Endodermal cell (in vitro differentiated cells): ENCODE measurements at regions not wholly inside any gene's neighbourhood (a gene's known extent, or its start where the extent isn't known, plus 50 kb on each side); places are given as distances from the start of the nearest gene placed in this dataset.

ENCODE experiments used
- DNase-seq: peaks from one replicate; pipeline ENCODE4 v3.0.0-alpha.2; 2017
- H3K27ac ChIP-seq: 2 replicates; pipeline ENCODE4 v1.5.1; 2013; ENCODE audit warnings: mild to moderate bottlenecking, low read depth, low read length, moderate library complexity
- H3K27me3 ChIP-seq: 2 replicates; pipeline ENCODE4 v1.6.1; 2013; ENCODE audit warnings: mild to moderate bottlenecking, low read length, moderate library complexity; ENCODE audit not compliant: insufficient read depth, control insufficient read depth, poor library complexity, severe bottlenecking
- H3K36me3 ChIP-seq: 2 replicates; pipeline ENCODE4 v1.7.0; 2013; ENCODE audit warnings: mild to moderate bottlenecking, low read length, moderate library complexity; ENCODE audit not compliant: control insufficient read depth, insufficient read depth
- H3K4me1 ChIP-seq: one replicate; pipeline ENCODE4 v1.7.0; 2013; ENCODE audit warnings: low read length; ENCODE audit not compliant: control insufficient read depth, insufficient read depth
- H3K4me3 ChIP-seq: 2 replicates; pipeline ENCODE4 v1.5.1; 2013; ENCODE audit warnings: mild to moderate bottlenecking, low read length, moderate library complexity
- H3K9ac ChIP-seq: 2 replicates; pipeline ENCODE4 v1.6.1; 2013; ENCODE audit warnings: mild to moderate bottlenecking, low read length, moderate library complexity; ENCODE audit not compliant: poor library complexity, severe bottlenecking; ENCODE audit errors: extremely low read depth
- H3K9me3 ChIP-seq: 2 replicates; pipeline ENCODE4 v1.6.1; 2013; ENCODE audit warnings: mild to moderate bottlenecking, low read length, moderate library complexity; ENCODE audit not compliant: control insufficient read depth
- H3K27ac Mint-ChIP-seq: 2 replicates; pipeline ENCODE4 v1.8.0; 2020; ENCODE audit warnings: mixed read lengths
- H3K27me3 Mint-ChIP-seq: 2 replicates; pipeline ENCODE4 v1.8.0; 2021; ENCODE audit warnings: mild to moderate bottlenecking, mixed read lengths; ENCODE audit not compliant: insufficient read depth
- H3K36me3 Mint-ChIP-seq: 2 replicates; pipeline ENCODE4 v1.8.0; 2020; ENCODE audit warnings: low read depth, mixed read lengths
- H3K4me1 Mint-ChIP-seq: 2 replicates; pipeline ENCODE4 v1.8.0; 2020; ENCODE audit warnings: mixed read lengths
- H3K4me3 Mint-ChIP-seq: 2 replicates; pipeline ENCODE4 v1.8.0; 2020; ENCODE audit warnings: mild to moderate bottlenecking, moderate library complexity, mixed read lengths
- H3K9me3 Mint-ChIP-seq: 2 replicates; pipeline ENCODE4 v1.8.0; 2020; ENCODE audit warnings: mild to moderate bottlenecking, mixed read lengths
- CTCF ChIP-seq: fragments of 200-600 bp; sonication (generic); conservative IDR thresholded peaks from 2 replicates; pipeline ENCODE4 v1.5.0; 2021; ENCODE audit warnings: antibody characterized with exemption, mild to moderate bottlenecking
- WGBS, 2 experiments: methylation state at CpG; one replicate each; pipeline versions ENCODE4 v1.1.5 to v1.1.7; 2013; ENCODE audit warnings: missing lambda C conversion rate in 2 of 2, mixed read lengths in 1 of 2; ENCODE audit not compliant: insufficient coverage in 1 of 2, insufficient read length in 1 of 2; 5-methylcytosine and 5-hydroxymethylcytosine counted together

- H3K27me3 ChIP-seq = no peaks in the 10 kb centered on the region
- no peaks in the 10 kb centered on the region for H3K27me3 Mint-ChIP-seq
- H3K9ac ChIP-seq = no peak overlapping the region
- H3K4me1 Mint-ChIP-seq = no peaks in the 10 kb centered on the region
- H3K4me1 ChIP-seq = no peaks in the 10 kb centered on the region
- H3K36me3 Mint-ChIP-seq = no peaks in the 10 kb centered on the region
- H3K9me3 Mint-ChIP-seq = no peaks in the 10 kb centered on the region
- no peak overlapping the region for H3K27ac ChIP-seq
- TF ChIP-seq CTCF = no peak
- no peak overlapping the region for H3K4me3 ChIP-seq
- DNase-seq = no peak
- H3K27ac Mint-ChIP-seq = no peak overlapping the region
- no peaks in the 10 kb centered on the region for H3K9me3 ChIP-seq
- H3K4me3 Mint-ChIP-seq = no peak overlapping the region
- H3K36me3 ChIP-seq = no peaks in the 10 kb centered on the region
- 95 to 97% methylated on average over 4 of the region's 4 CpGs for WGBS, 2 experiments
Observed at GRCh38 chr5:74364507-74364906, 276.0 kb downstream of the ENC1 start.

GRCh38 chr5:74363603-74364205 lies 276.8 kb downstream of the ENC1 start:
- H3K4me1 Mint-ChIP-seq = no peaks in the 10 kb centered on the region
- no peak for DNase-seq
- no peak overlapping the region for H3K27ac Mint-ChIP-seq
- no peaks in the 10 kb centered on the region for H3K36me3 Mint-ChIP-seq
- no peaks in the 10 kb centered on the region for H3K36me3 ChIP-seq
- no peaks in the 10 kb centered on the region for H3K27me3 ChIP-seq
- H3K4me1 ChIP-seq = no peaks in the 10 kb centered on the region
- 90 to 97% methylated on average over 5 to 7 of the region's 7 CpGs for WGBS, 2 experiments
- no peaks in the 10 kb centered on the region for H3K9me3 Mint-ChIP-seq
- no peak overlapping the region for H3K27ac ChIP-seq
- H3K9ac ChIP-seq = no peak overlapping the region
- no peak overlapping the region for H3K4me3 ChIP-seq
- H3K4me3 Mint-ChIP-seq = no peak overlapping the region
- no peaks in the 10 kb centered on the region for H3K9me3 ChIP-seq
- no peak for TF ChIP-seq CTCF
- H3K27me3 Mint-ChIP-seq = no peaks in the 10 kb centered on the region

- H3K36me3 Mint-ChIP-seq = no peaks in the 10 kb centered on the region
- H3K9ac ChIP-seq = no peak overlapping the region
- no peak overlapping the region for H3K27ac ChIP-seq
- DNase-seq = no peak
- peaks cover 6% of the 10 kb centered on the region for H3K4me1 Mint-ChIP-seq
- no peak overlapping the region for H3K4me3 Mint-ChIP-seq
- H3K36me3 ChIP-seq = no peaks in the 10 kb centered on the region
- H3K27ac Mint-ChIP-seq = no peak overlapping the region
- no peaks in the 10 kb centered on the region for H3K27me3 ChIP-seq
- 86 to 90% methylated on average over 12 to 13 of the region's 13 CpGs for WGBS, 2 experiments
- no peak overlapping the region for H3K4me3 ChIP-seq
- no peaks in the 10 kb centered on the region for H3K9me3 Mint-ChIP-seq
- TF ChIP-seq CTCF = no peak
- H3K4me1 ChIP-seq = peaks cover 4% of the 10 kb centered on the region
- no peaks in the 10 kb centered on the region for H3K9me3 ChIP-seq
- H3K27me3 Mint-ChIP-seq = no peaks in the 10 kb centered on the region
Observed at GRCh38 chr5:74361406-74362358, 278.8 kb downstream of the ENC1 start.
